NOMO-1 treated with DMSO at 0.1 percent for 48 hours (cell line): ENCODE measurements at regions not wholly inside any gene's neighbourhood (a gene's known extent, or its start where the extent isn't known, plus 50 kb on each side); places are given as distances from the start of the nearest gene placed in this dataset.

Experiments used
- DNase-seq: peaks from one replicate; lab custom pipeline; 2025; ENCODE audit not compliant: unreplicated experiment; lab: John Stamatoyannopoulos, UW

DNA sequence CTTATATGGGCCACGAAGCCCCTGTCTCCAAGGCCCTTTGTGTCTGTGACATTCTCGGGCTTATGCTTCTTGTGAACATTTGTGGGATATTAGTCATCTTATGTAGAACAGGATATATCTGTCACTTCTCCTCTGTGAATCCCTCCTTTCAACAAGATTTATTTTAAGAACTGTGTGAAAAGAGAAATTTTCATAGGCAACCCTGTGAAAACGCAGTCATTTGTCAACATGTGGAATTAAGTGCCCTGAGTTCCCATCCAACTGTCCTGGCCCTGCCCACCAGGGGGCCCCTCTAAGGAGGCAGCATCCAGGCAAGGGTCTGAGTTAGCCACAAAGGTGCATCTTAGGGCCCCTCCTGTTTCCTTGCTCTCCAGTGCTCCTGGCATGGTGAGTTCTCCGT, 76.8 kb upstream of the CHRNA7 start:
- DNase-seq = no peak

GRCh38 chr15:31954374-31955172, 75.7 kb upstream of the CHRNA7 start:
- no peak for DNase-seq

GRCh38 chr15:31955734-31956133, 74.6 kb upstream of the CHRNA7 start:
- no peak for DNase-seq

DNA sequence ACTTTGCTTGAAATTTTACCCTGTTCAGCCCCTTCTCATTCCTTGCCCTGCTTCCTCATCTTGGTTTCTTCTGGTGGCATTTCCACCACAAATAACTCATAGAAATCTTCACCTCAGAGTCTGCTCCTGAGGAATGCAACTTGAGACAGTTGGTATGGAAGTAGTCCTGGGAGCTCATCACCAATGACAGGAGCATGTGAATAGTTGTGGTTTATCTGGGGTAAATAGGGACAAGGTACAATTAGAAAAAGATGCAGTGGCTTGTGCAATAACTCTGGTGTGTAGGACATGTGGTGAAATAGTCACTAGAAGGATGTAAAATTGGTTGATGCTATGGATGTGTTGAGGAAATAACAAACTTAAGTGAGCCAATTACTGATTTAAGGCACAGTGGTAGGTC, 72.7 kb upstream of the CHRNA7 start:
- DNase-seq = no peak

DNA sequence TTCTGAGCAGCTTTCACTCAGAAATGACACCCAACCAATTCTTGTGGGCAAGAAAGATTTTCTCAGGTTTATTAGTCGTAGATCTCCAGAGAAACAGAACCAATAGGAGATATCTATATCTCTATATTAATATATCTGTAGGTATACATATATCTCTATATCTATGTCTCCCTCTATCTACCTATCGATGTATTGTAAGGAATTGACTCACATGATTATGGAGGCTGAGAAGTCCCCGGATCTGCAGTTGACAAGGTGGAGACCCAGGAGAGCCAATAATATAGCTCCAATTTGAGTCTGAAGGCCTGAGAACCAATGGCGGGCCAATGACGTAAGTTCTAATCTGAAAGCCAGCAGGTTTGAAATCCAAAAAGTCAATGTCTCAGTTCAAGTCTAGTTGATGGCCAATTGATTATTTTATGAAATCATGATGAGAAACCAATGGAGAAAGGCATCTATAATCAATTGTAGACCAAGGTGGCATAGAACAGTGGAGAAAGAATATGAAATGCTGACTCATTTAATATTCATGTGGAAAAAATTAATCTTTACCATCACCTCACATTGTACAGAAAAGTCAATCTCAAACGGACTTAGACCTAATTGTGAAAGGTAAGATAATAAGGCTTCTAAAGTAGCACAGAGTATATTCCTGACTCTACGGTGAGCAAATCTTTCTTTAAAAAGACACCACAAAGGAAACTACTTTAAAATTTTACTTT, 65.6 kb upstream of the CHRNA7 start:
- no peak for DNase-seq

DNA sequence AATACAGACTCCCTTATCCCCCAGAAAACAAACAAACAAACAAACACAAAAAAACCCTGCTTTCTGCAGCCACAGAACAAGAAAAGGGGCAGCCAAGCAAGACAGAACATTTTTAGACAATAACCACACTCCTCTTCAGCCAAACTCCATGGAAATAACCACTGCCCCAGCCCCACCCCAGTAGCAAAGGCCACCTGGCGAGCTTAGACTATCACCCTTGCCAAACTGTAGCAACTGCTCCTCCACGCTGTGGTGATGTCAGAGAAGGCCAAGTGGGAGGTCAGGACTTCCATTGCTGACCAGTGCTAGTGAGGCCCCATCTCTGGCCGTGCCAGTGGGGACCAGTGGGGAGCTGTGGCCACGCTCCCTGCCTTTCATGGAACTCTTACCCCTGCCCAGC, 60.3 kb upstream of the CHRNA7 start:
- no peak for DNase-seq

DNA sequence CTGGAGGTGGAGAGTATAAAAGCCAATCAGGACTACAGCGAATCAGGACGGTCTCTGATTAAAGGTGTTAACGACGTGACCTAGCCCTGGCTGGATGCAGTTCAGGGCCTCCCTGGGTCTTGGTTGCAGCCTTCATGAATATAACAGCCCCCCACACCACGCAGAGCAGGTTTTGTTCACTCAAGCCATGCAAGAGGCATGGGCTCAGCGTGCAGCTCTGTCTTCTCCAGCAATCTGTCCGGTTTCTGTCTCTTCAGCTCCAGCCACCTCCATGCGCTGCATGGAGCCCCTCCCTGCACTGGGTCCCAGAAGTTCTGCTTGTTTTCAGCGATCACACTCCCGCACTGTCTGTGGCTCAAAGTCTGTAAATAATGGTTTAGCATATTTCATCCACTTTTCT, 57.1 kb upstream of the CHRNA7 start:
- no peak for DNase-seq

DNA sequence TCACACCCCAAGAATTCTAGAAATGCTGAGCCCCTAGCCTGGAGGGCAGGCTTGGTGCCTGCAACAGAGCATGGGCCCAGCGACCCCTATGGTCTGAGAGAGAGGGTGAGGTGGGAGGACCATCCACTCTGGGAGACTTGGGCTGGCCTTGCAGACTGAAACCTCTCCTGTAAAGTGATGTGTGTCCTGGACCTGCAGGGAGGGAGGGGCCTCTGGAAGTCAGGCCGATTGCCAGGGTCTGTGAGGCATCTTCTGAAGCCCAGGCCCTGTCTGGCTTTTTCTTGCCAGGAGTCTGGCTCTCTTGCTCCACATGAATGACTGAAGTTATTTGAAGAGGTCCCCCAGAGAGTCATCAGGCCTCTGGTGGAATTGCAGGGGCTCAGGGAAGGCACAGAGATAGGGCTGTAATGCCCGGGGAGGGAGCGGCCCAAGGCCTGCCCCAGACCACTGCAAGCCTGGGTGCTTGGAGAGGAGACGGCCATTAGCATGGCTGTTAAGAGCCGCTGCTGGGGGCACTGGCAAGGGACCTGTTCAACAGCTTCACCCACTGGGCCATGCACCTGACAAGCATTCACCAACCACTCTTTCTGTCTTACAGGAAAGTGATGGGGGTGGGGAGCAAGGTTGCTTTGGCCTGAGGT, 56.0 kb upstream of the CHRNA7 start:
- DNase-seq = no peak

- peak; percentile 25 for DNase-seq
Observed at GRCh38 chr15:31974855-31975829, 55.2 kb upstream of the CHRNA7 start.

DNA sequence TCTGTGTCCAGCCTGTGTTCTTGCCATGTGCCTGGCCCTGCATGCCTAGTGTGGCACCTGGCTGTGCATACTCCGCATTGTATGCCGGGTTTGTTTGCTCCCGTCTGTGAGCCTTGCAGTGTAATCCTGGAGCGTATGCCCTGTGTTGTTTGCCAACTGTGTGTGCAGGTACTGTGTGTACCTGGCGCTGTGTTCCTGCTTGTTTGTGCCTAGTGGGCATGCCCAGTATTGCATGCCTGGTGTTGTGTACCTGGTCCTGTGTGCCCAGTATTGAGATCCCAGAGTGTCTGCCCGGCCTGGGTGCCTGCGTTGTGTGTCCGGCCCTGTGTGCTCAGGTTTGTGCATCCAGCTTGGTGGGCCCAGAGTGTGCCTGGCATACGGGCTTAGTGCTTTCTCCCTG, 54.5 kb upstream of the CHRNA7 start:
- DNase-seq = no peak

DNA sequence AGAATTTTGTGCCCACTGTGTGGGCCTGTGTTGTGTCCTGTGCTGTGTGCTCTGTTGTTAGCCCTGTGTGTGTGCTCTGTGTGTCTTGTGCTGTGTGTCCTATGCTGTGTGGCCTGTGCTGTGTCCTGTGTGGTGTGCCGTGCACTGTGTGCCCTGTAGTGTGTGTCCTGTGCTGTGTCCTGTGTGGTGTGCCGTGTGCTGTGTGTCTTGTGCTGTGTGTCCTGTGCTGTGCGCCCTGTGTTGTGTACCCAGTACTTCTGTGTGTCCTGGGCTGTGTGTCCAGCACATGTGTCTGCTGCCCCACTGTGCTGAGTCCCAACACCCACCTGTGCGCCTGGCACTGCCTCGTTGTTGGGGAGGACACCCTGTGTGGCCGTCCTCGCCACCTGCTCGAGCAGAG, 53.2 kb upstream of the CHRNA7 start:
- DNase-seq = no peak

DNA sequence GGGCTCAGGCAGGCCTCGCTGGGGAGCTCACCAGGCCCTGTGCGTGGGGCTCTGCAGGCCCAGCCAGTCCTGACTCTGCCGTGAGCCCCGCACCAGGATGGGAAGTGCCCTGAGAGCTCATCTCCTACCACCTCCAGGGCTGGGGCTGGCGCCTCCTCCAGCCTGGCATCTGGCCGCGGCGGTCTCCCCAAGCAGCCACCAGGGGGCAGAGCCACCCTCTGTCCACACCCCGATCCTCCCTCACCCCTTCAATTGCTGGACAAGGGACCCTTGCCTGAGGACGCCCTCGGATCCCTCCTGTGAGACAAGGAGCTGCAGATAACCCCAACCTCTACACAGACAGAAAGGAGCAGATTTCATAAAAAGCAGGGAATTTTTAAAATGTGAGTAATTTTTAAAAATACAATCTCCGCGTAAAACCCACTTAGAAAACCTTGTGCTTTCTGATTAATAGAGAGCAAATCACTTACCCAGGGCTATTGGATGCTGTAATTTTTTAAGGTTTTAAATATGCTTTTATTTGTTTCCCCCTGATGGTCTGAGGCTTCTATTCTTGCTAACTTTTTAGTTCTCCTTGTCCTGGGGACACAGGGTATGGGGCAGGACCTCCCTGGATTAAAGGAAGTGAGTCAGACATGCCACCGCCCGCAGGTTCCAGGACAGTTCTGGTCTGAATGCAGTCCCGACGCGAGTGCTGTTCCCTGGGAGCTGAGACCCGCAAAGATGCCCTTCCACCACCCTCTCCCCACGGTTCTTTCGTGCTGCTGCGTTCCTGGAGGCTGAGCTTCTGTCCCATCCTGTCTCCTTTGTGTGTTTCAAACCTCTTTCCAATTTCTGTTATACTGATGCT, 52.3 kb upstream of the CHRNA7 start:
- peak; percentile 15 for DNase-seq
